ENCODE measurements at regions not wholly inside any gene's neighbourhood (a gene's known extent, or its start where the extent isn't known, plus 50 kb on each side); places are given as distances from the start of the nearest gene placed in this dataset.
"Not testable (repeated sequence)": the region's sequence is repeated elsewhere in the genome, so short reads cannot be mapped to it uniquely, and the experiment has no call there.

- not testable (repeated sequence) for H3K9me3 Mint-ChIP-seq (ENCODE audit: unreplicated experiment); H3K4me3 Mint-ChIP-seq (ENCODE audit: unreplicated experiment); H3K27me3 Mint-ChIP-seq (ENCODE audit: unreplicated experiment); H3K36me3 Mint-ChIP-seq (ENCODE audit: unreplicated experiment); H3K4me1 Mint-ChIP-seq (ENCODE audit: low read depth, unreplicated experiment); DNase-seq; H3K27ac Mint-ChIP-seq (ENCODE audit: unreplicated experiment)
Measured at GRCh38 chr22:16463472-16463871, 129.1 kb downstream of the CCT8L2 start.

GRCh38 chr22:16447451-16447850 is 145.2 kb downstream of the CCT8L2 start:
- not testable (repeated sequence) for DNase-seq; H3K27ac Mint-ChIP-seq (ENCODE audit: unreplicated experiment)
- peaks cover 12% of the 10 kb centered on the region for H3K9me3 Mint-ChIP-seq (ENCODE audit: unreplicated experiment)

GRCh38 chr22:16446755-16447440 is 145.7 kb downstream of the CCT8L2 start:
- H3K4me1 Mint-ChIP-seq (ENCODE audit: low read depth, unreplicated experiment); DNase-seq; H3K36me3 Mint-ChIP-seq (ENCODE audit: unreplicated experiment); H3K4me3 Mint-ChIP-seq (ENCODE audit: unreplicated experiment); H3K27ac Mint-ChIP-seq (ENCODE audit: unreplicated experiment); H3K27me3 Mint-ChIP-seq (ENCODE audit: unreplicated experiment): not testable (repeated sequence)
- peaks cover 12% of the 10 kb centered on the region for H3K9me3 Mint-ChIP-seq (ENCODE audit: unreplicated experiment)

More at GRCh38 chr22:16447451-16447850, 145.2 kb downstream of the CCT8L2 start:
- not testable (repeated sequence) for H3K4me3 Mint-ChIP-seq (ENCODE audit: unreplicated experiment); H3K4me1 Mint-ChIP-seq (ENCODE audit: low read depth, unreplicated experiment); H3K27me3 Mint-ChIP-seq (ENCODE audit: unreplicated experiment); H3K36me3 Mint-ChIP-seq (ENCODE audit: unreplicated experiment)

- not testable (repeated sequence) for H3K9me3 Mint-ChIP-seq (ENCODE audit: unreplicated experiment); H3K27me3 Mint-ChIP-seq (ENCODE audit: unreplicated experiment); H3K36me3 Mint-ChIP-seq (ENCODE audit: unreplicated experiment); H3K4me1 Mint-ChIP-seq (ENCODE audit: low read depth, unreplicated experiment); H3K4me3 Mint-ChIP-seq (ENCODE audit: unreplicated experiment); H3K27ac Mint-ChIP-seq (ENCODE audit: unreplicated experiment); DNase-seq
Measured at GRCh38 chr22:16441014-16441413, 151.6 kb downstream of the CCT8L2 start.

GRCh38 chr22:16423476-16423875 is 169.1 kb downstream of the CCT8L2 start:
- not testable (repeated sequence) for H3K27ac Mint-ChIP-seq (ENCODE audit: unreplicated experiment); H3K4me1 Mint-ChIP-seq (ENCODE audit: low read depth, unreplicated experiment); DNase-seq; H3K36me3 Mint-ChIP-seq (ENCODE audit: unreplicated experiment); H3K4me3 Mint-ChIP-seq (ENCODE audit: unreplicated experiment); H3K27me3 Mint-ChIP-seq (ENCODE audit: unreplicated experiment)
- peaks cover 12% of the 10 kb centered on the region for H3K9me3 Mint-ChIP-seq (ENCODE audit: unreplicated experiment)

- H3K9me3 Mint-ChIP-seq (ENCODE audit: unreplicated experiment); H3K27ac Mint-ChIP-seq (ENCODE audit: unreplicated experiment); H3K36me3 Mint-ChIP-seq (ENCODE audit: unreplicated experiment); H3K4me1 Mint-ChIP-seq (ENCODE audit: low read depth, unreplicated experiment); H3K4me3 Mint-ChIP-seq (ENCODE audit: unreplicated experiment); DNase-seq; H3K27me3 Mint-ChIP-seq (ENCODE audit: unreplicated experiment): not testable (repeated sequence)
Measured at GRCh38 chr22:16417498-16417897, 175.1 kb downstream of the CCT8L2 start.

GRCh38 chr22:16404639-16405038 is 188.0 kb downstream of the CCT8L2 start:
- H3K27me3 Mint-ChIP-seq (ENCODE audit: unreplicated experiment); H3K9me3 Mint-ChIP-seq (ENCODE audit: unreplicated experiment); H3K4me3 Mint-ChIP-seq (ENCODE audit: unreplicated experiment); DNase-seq; H3K4me1 Mint-ChIP-seq (ENCODE audit: low read depth, unreplicated experiment); H3K27ac Mint-ChIP-seq (ENCODE audit: unreplicated experiment); H3K36me3 Mint-ChIP-seq (ENCODE audit: unreplicated experiment): not testable (repeated sequence)

- not testable (repeated sequence) for DNase-seq; H3K4me3 Mint-ChIP-seq (ENCODE audit: unreplicated experiment); H3K27ac Mint-ChIP-seq (ENCODE audit: unreplicated experiment); H3K27me3 Mint-ChIP-seq (ENCODE audit: unreplicated experiment); H3K4me1 Mint-ChIP-seq (ENCODE audit: low read depth, unreplicated experiment); H3K9me3 Mint-ChIP-seq (ENCODE audit: unreplicated experiment); H3K36me3 Mint-ChIP-seq (ENCODE audit: unreplicated experiment)
Measured at GRCh38 chr22:16403661-16404060, 188.9 kb downstream of the CCT8L2 start.

- not testable (repeated sequence) for H3K27me3 Mint-ChIP-seq (ENCODE audit: unreplicated experiment); H3K9me3 Mint-ChIP-seq (ENCODE audit: unreplicated experiment); H3K4me1 Mint-ChIP-seq (ENCODE audit: low read depth, unreplicated experiment); H3K27ac Mint-ChIP-seq (ENCODE audit: unreplicated experiment); H3K36me3 Mint-ChIP-seq (ENCODE audit: unreplicated experiment); DNase-seq
- H3K4me3 Mint-ChIP-seq (ENCODE audit: unreplicated experiment), result peak overlapping the region; percentile 37
Measured at GRCh38 chr22:16402874-16403399, 189.7 kb downstream of the CCT8L2 start.

GRCh38 chr22:16393476-16393875 is 199.1 kb downstream of the CCT8L2 start:
- H3K4me1 Mint-ChIP-seq (ENCODE audit: low read depth, unreplicated experiment); H3K27me3 Mint-ChIP-seq (ENCODE audit: unreplicated experiment); H3K4me3 Mint-ChIP-seq (ENCODE audit: unreplicated experiment); DNase-seq; H3K36me3 Mint-ChIP-seq (ENCODE audit: unreplicated experiment); H3K27ac Mint-ChIP-seq (ENCODE audit: unreplicated experiment): not testable (repeated sequence)
- peaks cover 20% of the 10 kb centered on the region for H3K9me3 Mint-ChIP-seq (ENCODE audit: unreplicated experiment)

- DNase-seq; H3K4me1 Mint-ChIP-seq (ENCODE audit: low read depth, unreplicated experiment); H3K36me3 Mint-ChIP-seq (ENCODE audit: unreplicated experiment); H3K4me3 Mint-ChIP-seq (ENCODE audit: unreplicated experiment); H3K27me3 Mint-ChIP-seq (ENCODE audit: unreplicated experiment); H3K27ac Mint-ChIP-seq (ENCODE audit: unreplicated experiment): not testable (repeated sequence)
- peaks cover 20% of the 10 kb centered on the region for H3K9me3 Mint-ChIP-seq (ENCODE audit: unreplicated experiment)
Measured at GRCh38 chr22:16391417-16391930, 201.1 kb downstream of the CCT8L2 start.

- not testable (repeated sequence) for H3K27me3 Mint-ChIP-seq (ENCODE audit: unreplicated experiment); H3K4me3 Mint-ChIP-seq (ENCODE audit: unreplicated experiment); H3K4me1 Mint-ChIP-seq (ENCODE audit: low read depth, unreplicated experiment); H3K27ac Mint-ChIP-seq (ENCODE audit: unreplicated experiment); DNase-seq; H3K36me3 Mint-ChIP-seq (ENCODE audit: unreplicated experiment)
- peaks cover 24% of the 10 kb centered on the region for H3K9me3 Mint-ChIP-seq (ENCODE audit: unreplicated experiment)
Measured at GRCh38 chr22:16390541-16391217, 201.9 kb downstream of the CCT8L2 start.
